Common myeloid progenitor, CD34-positive (primary cell): ENCODE measurements at regions not wholly inside any gene's neighbourhood (a gene's known extent, or its start where the extent isn't known, plus 50 kb on each side); places are given as distances from the start of the nearest gene placed in this dataset.

ENCODE experiments used
- CTCF ChIA-PET: fragments of 350-600 bp; sonication (Branson Sonifier 250); formaldehyde crosslinking; loops from one replicate; lab custom pipeline; 2021; ENCODE audit warnings: antibody characterized with exemption; lab: Charles Lee
- POLR2A ChIA-PET: fragments of 350-600 bp; sonication (Branson Sonifier 250); formaldehyde crosslinking; loops from one replicate; lab custom pipeline; 2021; ENCODE audit warnings: antibody characterized with exemption; lab: Charles Lee
- DNase-seq, 3 donors: peaks; one replicate each; pipeline versions ENCODE4 v3.0.0 to v3.0.0-alpha.2; 2013
- H3K27ac ChIP-seq, 2 experiments: 1 replicate in 1 of 2; 2 replicates in 1 of 2; pipeline ENCODE4 v1.7.0; 2013; ENCODE audit warnings: inconsistent platforms in 2 of 2, low read length in 2 of 2, mild to moderate bottlenecking in 2 of 2, low read depth in 1 of 2, moderate library complexity in 1 of 2; ENCODE audit not compliant: severe bottlenecking in 2 of 2, insufficient read depth in 1 of 2, poor library complexity in 1 of 2
- H3K27me3 ChIP-seq, 5 experiments: replicated peaks in 2 of 5; 1 replicate in 3 of 5; 2 replicates in 2 of 5; pipeline versions ENCODE4 v1.6.1 to v1.7.0; 2013; ENCODE audit warnings: low read length in 4 of 5, mild to moderate bottlenecking in 2 of 5, moderate library complexity in 2 of 5, inconsistent platforms in 1 of 5; ENCODE audit not compliant: insufficient read depth in 5 of 5, control insufficient read depth in 4 of 5
- H3K36me3 ChIP-seq, 4 experiments: 1 replicate in 2 of 4; 2 replicates in 2 of 4; pipeline versions ENCODE4 v1.6.1 to v1.7.0; 2013; ENCODE audit warnings: low read length in 3 of 4, control low read depth in 1 of 4, mild to moderate bottlenecking in 1 of 4; ENCODE audit not compliant: control insufficient read depth in 4 of 4, insufficient read depth in 4 of 4
- H3K4me1 ChIP-seq, 4 experiments: 1 replicate in 3 of 4; 2 replicates in 1 of 4; pipeline versions ENCODE4 v1.6.1 to v1.7.1; 2013; ENCODE audit warnings: low read length in 3 of 4, mild to moderate bottlenecking in 3 of 4, control low read depth in 1 of 4, inconsistent platforms in 1 of 4, moderate library complexity in 1 of 4; ENCODE audit not compliant: control insufficient read depth in 4 of 4, insufficient read depth in 4 of 4; ENCODE audit errors: control extremely low read depth in 1 of 4
- H3K4me3 ChIP-seq, 7 experiments: 1 replicate in 4 of 7; 2 replicates in 3 of 7; pipeline versions ENCODE4 v1.5.1 to v1.7.0; 2013; ENCODE audit warnings: mild to moderate bottlenecking in 7 of 7, low read length in 6 of 7, moderate library complexity in 6 of 7, inconsistent platforms in 2 of 7, low read depth in 2 of 7, control low read depth in 1 of 7; ENCODE audit not compliant: insufficient read depth in 4 of 7, control insufficient read depth in 1 of 7; ENCODE audit errors: extremely low read depth in 1 of 7
- H3K9me3 ChIP-seq, 5 experiments: 1 replicate in 4 of 5; 2 replicates in 1 of 5; pipeline versions ENCODE4 v1.6.1 to v1.7.1; 2013; ENCODE audit warnings: low read length in 4 of 5, mild to moderate bottlenecking in 2 of 5, inconsistent platforms in 1 of 5, low read depth in 1 of 5, moderate library complexity in 1 of 5; ENCODE audit not compliant: control insufficient read depth in 4 of 5, insufficient read depth in 2 of 5; ENCODE audit errors: control extremely low read depth in 1 of 5
- WGBS: methylation state at CpG from one replicate; pipeline ENCODE4 v1.1.5; 2013; ENCODE audit not compliant: insufficient coverage; 5-methylcytosine and 5-hydroxymethylcytosine counted together

DNA sequence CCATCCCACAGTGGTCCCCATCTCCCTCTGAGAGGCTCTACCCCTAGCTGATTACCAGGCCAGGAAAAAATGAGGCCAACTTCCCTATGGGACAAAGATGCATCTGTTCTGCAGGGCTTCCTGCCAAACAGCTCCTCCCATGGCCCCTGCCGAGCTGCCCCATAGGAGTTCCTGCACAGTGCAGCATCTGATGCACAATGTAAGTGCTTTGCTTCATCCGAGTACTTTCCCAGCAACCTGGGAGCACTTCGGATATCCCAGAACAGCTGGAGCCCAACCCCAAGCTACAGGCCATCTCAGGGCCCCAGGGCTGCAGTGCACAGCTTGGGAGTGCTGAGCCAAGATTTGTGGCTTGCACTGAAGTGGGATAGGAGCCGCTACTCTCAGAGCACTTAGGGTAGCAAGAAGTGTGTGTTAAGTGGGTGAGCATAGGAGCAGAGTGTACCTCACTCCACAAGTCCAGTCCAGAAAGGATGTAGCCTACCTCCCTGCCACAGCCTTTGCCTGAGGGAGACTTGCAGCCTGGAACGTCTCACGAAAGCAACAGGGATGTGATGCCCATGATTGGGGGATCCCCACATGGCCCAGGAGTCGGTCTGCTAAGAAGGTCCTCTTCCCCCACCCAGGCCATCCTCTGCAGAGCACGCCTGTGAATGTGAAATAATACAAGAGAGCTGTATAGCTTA lies 209.6 kb upstream of the VWC2 start:
- H3K27me3 ChIP-seq, result no peaks in the 10 kb centered on the region
- no peak overlapping the region for H3K27ac ChIP-seq
- H3K4me1 ChIP-seq, result no peaks in the 10 kb centered on the region
- DNase-seq, result no peak
- POLR2A ChIA-PET, result no interaction called here
- no peaks in the 10 kb centered on the region for H3K36me3 ChIP-seq
- H3K9me3 ChIP-seq, result peaks cover 0 to 7% (median 2%) of the 10 kb centered on the region in 5 experiments
- CTCF ChIA-PET, result no interaction called here
- WGBS, result 85% methylated on average over 3 of the region's 8 CpGs
- no peak overlapping the region for H3K4me3 ChIP-seq

DNA sequence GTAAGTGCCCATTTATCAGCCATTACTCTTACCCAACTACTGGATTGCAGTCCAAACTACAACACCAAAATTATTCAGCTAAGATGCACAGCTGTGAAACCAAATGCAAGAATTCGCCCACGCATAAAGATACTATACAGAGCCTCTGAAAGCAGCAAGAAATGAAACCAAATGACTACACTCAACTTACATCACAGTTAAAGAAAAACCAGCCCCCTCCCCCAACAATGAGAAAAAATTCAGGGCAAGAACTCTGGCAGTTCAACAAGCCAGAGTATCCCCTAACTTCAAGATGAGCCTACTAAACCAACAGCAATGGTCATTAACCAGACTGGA lies 209.1 kb upstream of the VWC2 start:
- Histone ChIP-seq H3K9me3 (peaks cover 0 to 7% (median 2%) of the 10 kb centered on the region in 5 experiments), H3K4me1 (no peaks in the 10 kb centered on the region), H3K27me3 (no peaks in the 10 kb centered on the region), H3K27ac (no peak overlapping the region), H3K36me3 (no peaks in the 10 kb centered on the region), H3K4me3 (no peak overlapping the region)
- POLR2A ChIA-PET, result no interaction called here
- WGBS, result 100% methylated on average over 2 of the region's 2 CpGs
- DNase-seq, result no peak
- CTCF ChIA-PET, result no interaction called here

- Histone ChIP-seq H3K4me1 (no peaks in the 10 kb centered on the region), H3K36me3 (no peaks in the 10 kb centered on the region), H3K27me3 (no peaks in the 10 kb centered on the region), H3K9me3 (no peaks in the 10 kb centered on the region), H3K4me3 (no peak overlapping the region), H3K27ac (no peak overlapping the region)
- DNase-seq, result no peak
- ChIA-PET CTCF (no interaction called here), POLR2A (no interaction called here)
These were observed 195.9 kb upstream of the VWC2 start for GRCh38 chr7:49577576-49577975.

DNA sequence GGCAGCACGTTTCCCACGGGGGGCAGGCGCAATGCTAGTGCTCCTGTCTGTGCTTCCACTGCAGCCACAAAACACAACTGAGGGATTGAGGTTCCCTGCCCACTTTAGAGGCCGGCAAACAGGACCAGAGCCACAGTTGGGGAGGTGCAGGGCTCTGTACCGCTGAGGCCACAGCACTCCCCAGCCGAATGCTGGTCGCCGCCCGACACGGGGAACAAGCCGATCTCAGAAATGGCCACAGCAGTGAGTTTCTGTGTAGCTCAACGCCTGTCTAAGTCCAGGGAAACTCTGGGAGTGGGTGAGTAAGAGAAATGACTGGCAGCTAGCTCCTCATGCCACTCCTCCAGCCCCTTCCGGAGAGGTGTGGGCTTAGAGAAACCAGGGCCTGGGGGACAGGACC lies 194.0 kb upstream of the VWC2 start:
- WGBS, result 98% methylated on average over 11 of the region's 13 CpGs
- Histone ChIP-seq H3K27me3 (no peaks in the 10 kb centered on the region), H3K4me1 (no peaks in the 10 kb centered on the region), H3K27ac (no peak overlapping the region), H3K9me3 (no peaks in the 10 kb centered on the region), H3K4me3 (no peak overlapping the region), H3K36me3 (no peaks in the 10 kb centered on the region)
- ChIA-PET POLR2A (no interaction called here), CTCF (no interaction called here)
- no peak for DNase-seq

- no peak for DNase-seq
- 68% methylated on average over 14 of the region's 16 CpGs for WGBS
- Histone ChIP-seq H3K36me3 (no peaks in the 10 kb centered on the region), H3K4me1 (no peaks in the 10 kb centered on the region), H3K27ac (no peak overlapping the region), H3K4me3 (no peak overlapping the region), H3K9me3 (no peaks in the 10 kb centered on the region), H3K27me3 (no peaks in the 10 kb centered on the region)
- POLR2A ChIA-PET, result no interaction called here
- CTCF ChIA-PET, result no interaction called here
These were observed 193.4 kb upstream of the VWC2 start for GRCh38 chr7:49580000-49580399.

DNA sequence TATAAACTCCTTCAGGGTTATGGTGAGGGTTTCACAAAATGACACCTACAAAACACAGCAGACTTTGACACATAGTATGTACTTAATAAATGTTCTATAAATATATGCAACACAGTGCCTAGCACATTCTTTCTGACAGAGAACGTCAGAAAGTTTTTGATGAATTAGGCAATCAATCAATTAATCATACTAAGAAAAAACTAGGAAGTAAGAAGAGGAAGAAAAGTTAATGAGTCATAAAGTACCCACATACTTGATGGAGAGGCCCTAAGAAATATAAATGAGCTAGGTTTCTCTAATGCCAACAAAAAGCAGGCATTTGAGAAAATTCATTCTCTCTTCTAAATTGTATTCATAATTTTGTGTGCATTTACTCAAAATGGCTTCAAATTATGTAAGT lies 192.7 kb upstream of the VWC2 start:
- H3K27ac ChIP-seq, result no peak overlapping the region
- no peak overlapping the region for H3K4me3 ChIP-seq
- CTCF ChIA-PET, result no interaction called here
- WGBS, result no CpG with 5 or more reads among the region's 1 CpG
- H3K9me3 ChIP-seq, result no peaks in the 10 kb centered on the region
- peak in 1 of 3 donors; percentile 10 for DNase-seq
- H3K36me3 ChIP-seq, result no peaks in the 10 kb centered on the region
- H3K27me3 ChIP-seq, result no peaks in the 10 kb centered on the region
- POLR2A ChIA-PET, result no interaction called here
- H3K4me1 ChIP-seq, result no peaks in the 10 kb centered on the region

GRCh38 chr7:49583440-49583839 lies 190.0 kb upstream of the VWC2 start:
- WGBS, result 100% methylated on average over 1 of the region's 4 CpGs
- DNase-seq, result no peak
- no peak overlapping the region for H3K27ac ChIP-seq
- H3K36me3 ChIP-seq, result no peaks in the 10 kb centered on the region
- no peaks in the 10 kb centered on the region for H3K9me3 ChIP-seq
- H3K4me3 ChIP-seq, result no peak overlapping the region
- ChIA-PET CTCF (no interaction called here), POLR2A (no interaction called here)
- H3K27me3 ChIP-seq, result no peaks in the 10 kb centered on the region
- no peaks in the 10 kb centered on the region for H3K4me1 ChIP-seq
